GM18505 (cell line): ENCODE measurements at regions not wholly inside any gene's neighbourhood (a gene's known extent, or its start where the extent isn't known, plus 50 kb on each side); places are given as distances from the start of the nearest gene placed in this dataset.

ENCODE experiments used
- ATAC-seq: cut with Tn5 transposase; IDR thresholded peaks from one replicate; pipeline ENCODE4 v1.9.1; 2021; ENCODE audit not compliant: unreplicated experiment
- POLR2A ChIP-seq: IDR thresholded peaks from 4 replicates; pipeline ENCODE4 v1.6.1; 2011; ENCODE audit warnings: borderline replicate concordance; ENCODE audit not compliant: insufficient read depth, insufficient read length; ENCODE audit errors: extremely low read depth

- ATAC-seq = no peak
- TF ChIP-seq POLR2A = no peak
Measured at GRCh38 chr9:26562338-26562737, 330.3 kb downstream of the CAAP1 start.

- no peak for TF ChIP-seq POLR2A
- ATAC-seq = no peak
Measured at GRCh38 chr9:26561928-26562327, 330.7 kb downstream of the CAAP1 start.

GRCh38 chr9:26559506-26559905 lies 333.1 kb downstream of the CAAP1 start:
- ATAC-seq = no peak
- TF ChIP-seq POLR2A = no peak

- no peak for ATAC-seq
- TF ChIP-seq POLR2A = no peak
Measured at GRCh38 chr9:26551971-26552370, 340.6 kb downstream of the CAAP1 start.

- no peak for TF ChIP-seq POLR2A
- ATAC-seq = no peak
Measured at GRCh38 chr9:26551451-26551850, 341.2 kb downstream of the CAAP1 start.

- TF ChIP-seq POLR2A = no peak
- ATAC-seq = no peak
Measured at GRCh38 chr9:26548781-26549290, 343.8 kb downstream of the CAAP1 start.

- ATAC-seq = no peak
- TF ChIP-seq POLR2A = no peak
Measured at GRCh38 chr9:26539867-26540493, 352.6 kb downstream of the CAAP1 start.

- TF ChIP-seq POLR2A = no peak
- ATAC-seq = no peak
Measured at GRCh38 chr9:26537211-26537610, 355.4 kb downstream of the CAAP1 start.

GRCh38 chr9:26535151-26535550 lies 357.5 kb downstream of the CAAP1 start:
- no peak for TF ChIP-seq POLR2A

GRCh38 chr9:26530841-26531240 lies 361.8 kb downstream of the CAAP1 start:
- ATAC-seq = no peak
- no peak for TF ChIP-seq POLR2A

More at GRCh38 chr9:26535151-26535550, 357.5 kb downstream of the CAAP1 start:
- no peak for ATAC-seq

GRCh38 chr9:26527931-26528330 lies 364.7 kb downstream of the CAAP1 start:
- TF ChIP-seq POLR2A = no peak
- ATAC-seq = no peak

- no peak for TF ChIP-seq POLR2A
- no peak for ATAC-seq
Measured at GRCh38 chr9:26524267-26524666, 368.3 kb downstream of the CAAP1 start.

GRCh38 chr9:26523577-26523976 lies 369.0 kb downstream of the CAAP1 start:
- ATAC-seq = no peak
- TF ChIP-seq POLR2A = no peak

- TF ChIP-seq POLR2A = no peak
- ATAC-seq = no peak
Measured at GRCh38 chr9:26520141-26520540, 372.5 kb downstream of the CAAP1 start.

- ATAC-seq = no peak
Measured at GRCh38 chr9:26516773-26517343, 375.7 kb downstream of the CAAP1 start.

GRCh38 chr9:26513730-26514129 lies 378.9 kb downstream of the CAAP1 start:
- no peak for ATAC-seq
- no peak for TF ChIP-seq POLR2A

More at GRCh38 chr9:26516773-26517343, 375.7 kb downstream of the CAAP1 start:
- no peak for TF ChIP-seq POLR2A
